Esophagus (tissue), 2 donors: ENCODE measurements at regions not wholly inside any gene's neighbourhood (a gene's known extent, or its start where the extent isn't known, plus 50 kb on each side); places are given as distances from the start of the nearest gene placed in this dataset.
A peak's percentile ranks its signal among the peaks of the same experiment; 100 is the strongest.

Source experiments
- H3K27ac ChIP-seq, 2 donors: one replicate each; pipeline ENCODE4 v1.5.1; 2013; ENCODE audit warnings: low read depth in 2 of 2, mild to moderate bottlenecking in 2 of 2, inconsistent platforms in 1 of 2, low read length in 1 of 2, moderate library complexity in 1 of 2
- H3K27me3 ChIP-seq, 2 donors: one replicate each; pipeline ENCODE4 v1.6.1; 2013; ENCODE audit warnings: low read length in 2 of 2, control low read depth in 1 of 2, mild to moderate bottlenecking in 1 of 2; ENCODE audit not compliant: insufficient read depth in 2 of 2, control insufficient read depth in 1 of 2
- H3K36me3 ChIP-seq, 2 donors: one replicate each; pipeline ENCODE4 v1.6.1; 2013; ENCODE audit warnings: low read length in 1 of 2; ENCODE audit not compliant: control insufficient read depth in 2 of 2, insufficient read depth in 2 of 2
- H3K4me1 ChIP-seq, 2 donors: one replicate each; pipeline ENCODE4 v1.6.1; 2013; ENCODE audit warnings: low read length in 1 of 2; ENCODE audit not compliant: control insufficient read depth in 2 of 2, insufficient read depth in 2 of 2
- H3K4me3 ChIP-seq, 2 donors: one replicate each; pipeline ENCODE4 v1.5.1; 2013; ENCODE audit warnings: low read length in 2 of 2, mild to moderate bottlenecking in 2 of 2, low read depth in 1 of 2, moderate library complexity in 1 of 2
- H3K9me3 ChIP-seq, 2 donors: one replicate each; pipeline ENCODE4 v1.6.1; 2013; ENCODE audit warnings: mild to moderate bottlenecking in 2 of 2, low read depth in 1 of 2, low read length in 1 of 2, moderate library complexity in 1 of 2; ENCODE audit not compliant: control insufficient read depth in 2 of 2, insufficient read depth in 1 of 2
- WGBS, 2 donors: extraction: QIAGEN DNeasy Blood & Tissue Kit; methylation state at CpG; one replicate each; pipeline ENCODE4 v1.1.7; 2013; 5-methylcytosine and 5-hydroxymethylcytosine counted together
- donor health status: healthy with polysubstance abuse.
- donor health status: Bipolar disorder and iron deficiency.

DNA sequence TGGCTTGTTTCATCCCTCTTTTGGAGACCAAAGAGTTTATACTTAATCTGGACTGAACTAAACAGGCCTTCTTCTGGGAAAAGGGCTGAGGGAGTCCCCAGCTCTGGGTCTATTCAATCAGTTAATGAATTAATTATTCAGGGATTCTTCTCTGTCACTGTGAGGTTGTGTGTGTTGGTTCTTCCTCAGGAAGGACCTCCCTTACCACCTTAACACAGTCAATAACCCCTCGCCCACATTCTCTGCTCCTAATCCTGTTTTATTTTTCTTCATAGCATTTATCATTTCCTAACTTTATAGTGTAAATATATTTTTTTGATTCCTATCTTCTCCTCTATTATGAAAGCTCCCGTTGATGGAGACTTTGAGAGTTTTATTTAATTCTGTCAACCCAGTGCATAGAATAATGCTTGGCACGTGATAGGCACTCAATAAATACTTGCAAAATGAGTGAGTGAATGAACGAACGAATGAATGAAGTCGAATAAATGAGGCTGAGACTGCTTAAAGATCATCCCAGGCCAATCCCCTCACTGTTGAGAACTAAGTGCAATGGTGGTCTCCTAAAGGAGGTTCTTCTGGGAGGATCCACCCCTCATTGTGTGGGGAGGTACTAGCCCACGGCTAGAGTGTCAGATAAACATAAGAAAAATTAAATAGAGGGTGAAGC is 179.6 kb upstream of the JARID2 start:
- no peaks in the 10 kb centered on the region for H3K27me3 ChIP-seq
- H3K36me3 ChIP-seq = no peaks in the 10 kb centered on the region
- H3K27ac ChIP-seq = peak overlapping the region; percentile 90 to 95
- WGBS, 2 donors = 34 to 40% methylated on average over 7 of the region's 7 CpGs
- H3K9me3 ChIP-seq = no peaks in the 10 kb centered on the region
- no peak overlapping the region for H3K4me3 ChIP-seq
- H3K4me1 ChIP-seq = peaks cover 0 to 8% of the 10 kb centered on the region in 2 donors

- H3K9me3 ChIP-seq = no peaks in the 10 kb centered on the region
- H3K4me3 ChIP-seq = no peak overlapping the region
- no peaks in the 10 kb centered on the region for H3K27me3 ChIP-seq
- no peak overlapping the region for H3K27ac ChIP-seq
- 60 to 72% methylated on average over 3 of the region's 3 CpGs for WGBS, 2 donors
- no peaks in the 10 kb centered on the region for H3K36me3 ChIP-seq
- H3K4me1 ChIP-seq = no peaks in the 10 kb centered on the region
Observed at GRCh38 chr6:15073344-15073789, 172.5 kb upstream of the JARID2 start.

- WGBS, 2 donors = 94 to 95% methylated on average over 14 of the region's 14 CpGs
Observed at GRCh38 chr6:15073883-15074465, 171.9 kb upstream of the JARID2 start.

GRCh38 chr6:15074806-15075205 is 171.1 kb upstream of the JARID2 start:
- Histone ChIP-seq H3K4me1 (no peaks in the 10 kb centered on the region), H3K9me3 (no peaks in the 10 kb centered on the region), H3K36me3 (no peaks in the 10 kb centered on the region), H3K27me3 (no peaks in the 10 kb centered on the region), H3K4me3 (no peak overlapping the region), H3K27ac (no peak overlapping the region)
- 97% methylated on average over 10 of the region's 10 CpGs for WGBS, 2 donors

More at GRCh38 chr6:15073883-15074465, 171.9 kb upstream of the JARID2 start:
- Histone ChIP-seq H3K36me3 (no peaks in the 10 kb centered on the region), H3K9me3 (no peaks in the 10 kb centered on the region), H3K4me3 (no peak overlapping the region), H3K27ac (no peak overlapping the region), H3K27me3 (no peaks in the 10 kb centered on the region), H3K4me1 (no peaks in the 10 kb centered on the region)

DNA sequence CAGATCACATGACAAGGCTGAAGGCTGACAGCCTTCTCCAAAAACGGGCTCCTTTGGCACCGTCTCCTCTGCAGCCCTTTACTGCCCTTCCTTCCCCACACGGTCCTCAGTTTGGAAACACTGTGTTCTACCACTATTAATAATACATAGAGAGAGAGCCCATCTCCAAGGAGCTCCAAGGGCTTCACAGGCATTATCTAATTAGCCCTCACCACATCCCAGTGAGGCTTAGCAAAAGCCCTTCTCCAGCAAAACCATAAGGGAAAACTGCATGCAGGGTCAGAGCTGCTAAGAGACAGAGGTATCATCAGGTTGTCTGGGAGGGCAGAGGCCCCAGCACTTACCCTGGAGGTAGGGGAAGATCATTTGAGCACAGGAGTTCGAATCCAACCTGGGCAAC is 169.3 kb upstream of the JARID2 start:
- no peaks in the 10 kb centered on the region for H3K27me3 ChIP-seq
- no peaks in the 10 kb centered on the region for H3K36me3 ChIP-seq
- no peak overlapping the region for H3K4me3 ChIP-seq
- H3K9me3 ChIP-seq = no peaks in the 10 kb centered on the region
- H3K27ac ChIP-seq = no peak overlapping the region
- H3K4me1 ChIP-seq = no peaks in the 10 kb centered on the region
- WGBS, 2 donors = 89% methylated on average over 4 of the region's 4 CpGs

DNA sequence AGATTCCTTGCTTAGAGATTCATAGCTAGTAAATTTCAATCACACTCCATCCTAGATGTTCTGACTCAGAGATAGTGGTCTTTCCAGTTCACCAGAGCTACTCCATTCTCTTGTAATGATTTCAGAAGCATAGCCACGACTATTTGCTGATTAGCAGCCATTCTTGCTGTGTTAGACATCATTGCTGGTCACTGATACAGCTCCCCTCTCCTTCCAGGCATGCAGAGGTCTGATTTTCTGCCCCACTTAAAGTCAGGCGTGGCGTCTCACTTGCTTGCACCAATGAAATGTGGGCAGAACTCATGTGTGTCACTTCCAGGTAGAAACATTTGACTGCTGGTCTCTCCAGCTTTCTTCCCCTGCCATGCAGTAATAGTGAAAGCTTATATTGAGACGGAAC is 168.9 kb upstream of the JARID2 start:
- H3K36me3 ChIP-seq = no peaks in the 10 kb centered on the region
- 77 to 81% methylated on average over 4 of the region's 4 CpGs for WGBS, 2 donors
- H3K9me3 ChIP-seq = no peaks in the 10 kb centered on the region
- H3K4me1 ChIP-seq = no peaks in the 10 kb centered on the region
- H3K27me3 ChIP-seq = no peaks in the 10 kb centered on the region
- H3K4me3 ChIP-seq = no peak overlapping the region
- no peak overlapping the region for H3K27ac ChIP-seq

DNA sequence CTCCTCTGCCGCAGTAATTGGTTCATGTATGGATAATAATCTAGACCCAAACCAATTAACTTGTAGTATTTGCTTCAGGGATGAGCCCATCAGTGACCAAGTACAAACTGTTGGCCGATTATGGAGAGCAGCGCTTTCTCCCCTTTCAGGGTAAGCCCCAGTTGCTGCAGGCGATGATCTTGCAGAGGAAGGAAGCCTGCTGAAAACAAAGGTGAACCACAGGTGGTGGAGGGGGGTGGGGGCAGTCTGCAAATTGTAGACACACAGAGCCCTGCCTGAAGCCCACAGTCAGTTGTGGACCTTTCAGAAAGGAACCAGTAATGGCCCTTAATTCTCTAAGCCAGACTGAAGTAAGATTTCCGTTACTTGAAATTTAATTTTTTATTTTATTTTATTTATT is 167.9 kb upstream of the JARID2 start:
- no peaks in the 10 kb centered on the region for H3K27me3 ChIP-seq
- H3K36me3 ChIP-seq = no peaks in the 10 kb centered on the region
- H3K27ac ChIP-seq = no peak overlapping the region
- H3K4me1 ChIP-seq = no peaks in the 10 kb centered on the region
- H3K9me3 ChIP-seq = no peaks in the 10 kb centered on the region
- 84 to 87% methylated on average over 5 of the region's 5 CpGs for WGBS, 2 donors
- no peak overlapping the region for H3K4me3 ChIP-seq

GRCh38 chr6:15079288-15079817 is 166.5 kb upstream of the JARID2 start:
- no peak overlapping the region for H3K27ac ChIP-seq
- no peak overlapping the region for H3K4me3 ChIP-seq
- H3K36me3 ChIP-seq = no peaks in the 10 kb centered on the region
- no peaks in the 10 kb centered on the region for H3K4me1 ChIP-seq
- 64 to 80% methylated on average over 7 of the region's 7 CpGs for WGBS, 2 donors
- no peaks in the 10 kb centered on the region for H3K9me3 ChIP-seq
- H3K27me3 ChIP-seq = no peaks in the 10 kb centered on the region

DNA sequence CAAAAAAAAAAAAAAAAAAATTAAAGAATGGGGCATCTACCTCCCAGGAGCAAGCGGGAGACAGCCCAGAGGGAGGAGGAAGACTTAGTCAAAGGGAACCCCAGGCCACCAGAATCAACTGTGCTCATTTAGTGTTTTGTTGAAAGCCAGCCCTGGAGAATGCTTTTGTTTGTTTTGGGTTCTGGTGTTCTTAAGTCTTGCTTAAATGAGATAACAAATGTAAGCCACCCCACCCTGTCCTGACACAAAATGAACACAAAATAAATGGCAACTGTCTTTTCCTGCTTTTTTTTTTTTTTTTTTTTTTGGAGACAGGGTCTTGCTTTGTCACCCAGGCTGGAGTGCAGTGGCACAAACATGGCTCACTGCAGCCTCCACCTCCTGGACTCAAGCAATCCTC is 165.0 kb upstream of the JARID2 start:
- 74 to 89% methylated on average over 1 of the region's 1 CpG for WGBS, 2 donors
- H3K36me3 ChIP-seq = no peaks in the 10 kb centered on the region
- no peaks in the 10 kb centered on the region for H3K4me1 ChIP-seq
- no peak overlapping the region for H3K4me3 ChIP-seq
- H3K27ac ChIP-seq = no peak overlapping the region
- H3K9me3 ChIP-seq = no peaks in the 10 kb centered on the region
- H3K27me3 ChIP-seq = no peaks in the 10 kb centered on the region

DNA sequence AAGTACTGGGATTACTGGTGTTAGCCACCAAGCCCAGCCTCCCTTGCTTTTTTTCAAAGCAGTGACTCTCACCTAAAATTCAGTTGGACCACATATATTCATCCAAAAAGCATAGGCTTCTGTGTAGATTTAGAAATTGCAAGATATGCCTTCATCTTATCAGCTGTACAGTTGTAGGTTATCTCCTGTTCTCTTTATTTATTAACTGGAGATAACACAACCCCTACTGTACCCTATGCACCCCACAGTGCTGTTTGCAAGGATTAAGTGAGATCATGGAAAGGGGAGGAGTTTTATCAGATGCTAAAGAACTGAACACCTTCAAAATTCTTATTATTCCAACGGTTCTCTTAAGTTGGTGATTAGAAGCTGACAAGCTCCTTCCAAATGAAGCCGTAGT is 164.4 kb upstream of the JARID2 start:
- 63 to 91% methylated on average over 2 of the region's 2 CpGs for WGBS, 2 donors
- Histone ChIP-seq H3K36me3 (no peaks in the 10 kb centered on the region), H3K4me3 (no peak overlapping the region), H3K9me3 (no peaks in the 10 kb centered on the region), H3K27ac (no peak overlapping the region), H3K27me3 (no peaks in the 10 kb centered on the region), H3K4me1 (no peaks in the 10 kb centered on the region)
